ENCODE measurements at regions not wholly inside any gene's neighbourhood (a gene's known extent, or its start where the extent isn't known, plus 50 kb on each side); places are given as distances from the start of the nearest gene placed in this dataset.

- no peaks in the 10 kb centered on the region for H4K20me1 ChIP-seq (ENCODE audit: insufficient read depth)
- no peak overlapping the region for H3K27ac ChIP-seq (ENCODE audit: low read length)
- H3K4me3 ChIP-seq (ENCODE audit: low read length): no peak overlapping the region
- no peaks in the 10 kb centered on the region for H3F3A ChIP-seq (ENCODE audit: insufficient read depth, low read length, poor library complexity, severe bottlenecking)
- H3K4me2 ChIP-seq (ENCODE audit: low read length): no peak overlapping the region
- no peaks in the 10 kb centered on the region for H3K27me3 ChIP-seq (ENCODE audit: insufficient read depth, low read depth, low read length)
- no peaks in the 10 kb centered on the region for H3K79me2 ChIP-seq (replicated peaks; ENCODE audit: insufficient read depth, low read length)
- no peak overlapping the region for H3K9ac ChIP-seq (ENCODE audit: low read length)
- H3K9me3 ChIP-seq (ENCODE audit: low read length): no peaks in the 10 kb centered on the region
- no peaks in the 10 kb centered on the region for H3K9me2 ChIP-seq (ENCODE audit: insufficient read depth, low read length)
- H3K36me3 ChIP-seq (ENCODE audit: insufficient read depth, low read length): no peaks in the 10 kb centered on the region
- no peak for TF ChIP-seq TAF1 (IDR thresholded peaks at IDR 0.05; ENCODE audit: low read depth)
- TF ChIP-seq SMC3 (conservative IDR thresholded peaks at IDR 0.05; ENCODE audit: poor library complexity): no peak
- H2AFZ ChIP-seq (ENCODE audit: low read depth, low read length): no peak overlapping the region
Measured at GRCh38 chr12:89976866-89977265, 268.2 kb upstream of the ATP2B1 start.

DNA sequence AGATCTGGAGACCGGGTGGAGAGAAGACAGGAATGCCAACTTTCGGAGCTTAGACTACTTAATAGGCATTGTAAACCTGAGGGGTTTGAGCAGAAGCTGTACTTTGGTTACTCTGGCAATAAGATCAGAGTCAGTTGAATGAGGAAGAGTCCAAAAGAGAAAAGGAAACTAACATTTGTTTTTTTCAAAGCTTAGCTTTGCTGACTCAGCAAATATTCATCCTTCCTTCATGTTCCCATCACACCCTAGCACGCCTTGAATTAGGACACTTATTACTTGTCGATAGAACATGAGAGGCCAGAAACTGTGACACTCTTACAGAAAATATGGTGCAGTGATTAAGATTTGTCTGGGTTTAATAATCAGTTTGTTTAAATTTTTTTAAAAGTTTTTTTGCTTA is 266.9 kb upstream of the ATP2B1 start:
- Histone ChIP-seq H3K9ac (ENCODE audit: low read length) (no peak overlapping the region), H3K9me2 (ENCODE audit: insufficient read depth, low read length) (no peaks in the 10 kb centered on the region), H3K27me3 (ENCODE audit: insufficient read depth, low read depth, low read length) (no peaks in the 10 kb centered on the region), H3K4me2 (ENCODE audit: low read length) (no peak overlapping the region), H3K36me3 (ENCODE audit: insufficient read depth, low read length) (no peaks in the 10 kb centered on the region), H3K9me3 (ENCODE audit: low read length) (no peaks in the 10 kb centered on the region), H3K4me3 (ENCODE audit: low read length) (no peak overlapping the region), H2AFZ (ENCODE audit: low read depth, low read length) (no peak overlapping the region), H3K79me2 (replicated peaks; ENCODE audit: insufficient read depth, low read length) (no peaks in the 10 kb centered on the region), H3F3A (ENCODE audit: insufficient read depth, low read length, poor library complexity, severe bottlenecking) (no peaks in the 10 kb centered on the region), H4K20me1 (ENCODE audit: insufficient read depth) (no peaks in the 10 kb centered on the region), H3K27ac (ENCODE audit: low read length) (no peak overlapping the region)
- no peak for TF ChIP-seq SMC3 (conservative IDR thresholded peaks at IDR 0.05; ENCODE audit: poor library complexity)

DNA sequence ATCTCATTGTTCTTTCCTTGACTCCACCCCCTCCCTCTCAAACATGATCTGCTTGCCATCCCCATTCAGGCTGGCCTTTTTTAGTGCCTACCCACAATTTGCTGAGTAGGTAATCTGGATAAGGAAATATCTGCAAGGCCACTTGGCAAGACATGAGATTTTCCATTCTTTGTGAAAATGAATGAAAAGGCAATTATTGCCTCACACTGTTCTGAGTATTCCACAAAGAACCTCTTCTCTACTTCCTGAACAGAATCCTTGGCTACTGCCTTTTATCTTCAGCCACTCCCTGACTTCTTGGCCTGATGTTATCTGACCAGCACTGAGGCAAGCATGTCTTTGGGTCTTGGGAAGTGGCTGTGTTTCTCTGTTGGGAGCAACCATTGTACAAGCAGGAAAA is 263.2 kb upstream of the ATP2B1 start:
- TF ChIP-seq, protein P1, sequence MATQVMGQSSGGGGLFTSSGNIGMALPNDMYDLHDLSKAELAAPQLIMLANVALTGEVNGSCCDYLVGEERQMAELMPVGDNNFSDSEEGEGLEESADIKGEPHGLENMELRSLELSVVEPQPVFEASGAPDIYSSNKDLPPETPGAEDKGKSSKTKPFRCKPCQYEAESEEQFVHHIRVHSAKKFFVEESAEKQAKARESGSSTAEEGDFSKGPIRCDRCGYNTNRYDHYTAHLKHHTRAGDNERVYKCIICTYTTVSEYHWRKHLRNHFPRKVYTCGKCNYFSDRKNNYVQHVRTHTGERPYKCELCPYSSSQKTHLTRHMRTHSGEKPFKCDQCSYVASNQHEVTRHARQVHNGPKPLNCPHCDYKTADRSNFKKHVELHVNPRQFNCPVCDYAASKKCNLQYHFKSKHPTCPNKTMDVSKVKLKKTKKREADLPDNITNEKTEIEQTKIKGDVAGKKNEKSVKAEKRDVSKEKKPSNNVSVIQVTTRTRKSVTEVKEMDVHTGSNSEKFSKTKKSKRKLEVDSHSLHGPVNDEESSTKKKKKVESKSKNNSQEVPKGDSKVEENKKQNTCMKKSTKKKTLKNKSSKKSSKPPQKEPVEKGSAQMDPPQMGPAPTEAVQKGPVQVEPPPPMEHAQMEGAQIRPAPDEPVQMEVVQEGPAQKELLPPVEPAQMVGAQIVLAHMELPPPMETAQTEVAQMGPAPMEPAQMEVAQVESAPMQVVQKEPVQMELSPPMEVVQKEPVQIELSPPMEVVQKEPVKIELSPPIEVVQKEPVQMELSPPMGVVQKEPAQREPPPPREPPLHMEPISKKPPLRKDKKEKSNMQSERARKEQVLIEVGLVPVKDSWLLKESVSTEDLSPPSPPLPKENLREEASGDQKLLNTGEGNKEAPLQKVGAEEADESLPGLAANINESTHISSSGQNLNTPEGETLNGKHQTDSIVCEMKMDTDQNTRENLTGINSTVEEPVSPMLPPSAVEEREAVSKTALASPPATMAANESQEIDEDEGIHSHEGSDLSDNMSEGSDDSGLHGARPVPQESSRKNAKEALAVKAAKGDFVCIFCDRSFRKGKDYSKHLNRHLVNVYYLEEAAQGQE (IDR thresholded peaks at IDR 0.05; ENCODE audit: borderline replicate concordance): no peak
- TF ChIP-seq EZH2 (IDR thresholded peaks at IDR 0.05; ENCODE audit: borderline replicate concordance, insufficient read depth, low read length, poor library complexity, severe bottlenecking) (no peak), POLR2AphosphoS5 (IDR thresholded peaks at IDR 0.05) (no peak), RAD21 (conservative IDR thresholded peaks at IDR 0.05) (no peak), SMC3 (conservative IDR thresholded peaks at IDR 0.05; ENCODE audit: poor library complexity) (no peak), TAF1 (IDR thresholded peaks at IDR 0.05; ENCODE audit: low read depth) (no peak), MXI1 (conservative IDR thresholded peaks at IDR 0.05; ENCODE audit: poor library complexity, severe bottlenecking) (no peak), EP300 (conservative IDR thresholded peaks at IDR 0.05; ENCODE audit: poor library complexity, severe bottlenecking) (no peak)
- TF ChIP-seq, protein P2, sequence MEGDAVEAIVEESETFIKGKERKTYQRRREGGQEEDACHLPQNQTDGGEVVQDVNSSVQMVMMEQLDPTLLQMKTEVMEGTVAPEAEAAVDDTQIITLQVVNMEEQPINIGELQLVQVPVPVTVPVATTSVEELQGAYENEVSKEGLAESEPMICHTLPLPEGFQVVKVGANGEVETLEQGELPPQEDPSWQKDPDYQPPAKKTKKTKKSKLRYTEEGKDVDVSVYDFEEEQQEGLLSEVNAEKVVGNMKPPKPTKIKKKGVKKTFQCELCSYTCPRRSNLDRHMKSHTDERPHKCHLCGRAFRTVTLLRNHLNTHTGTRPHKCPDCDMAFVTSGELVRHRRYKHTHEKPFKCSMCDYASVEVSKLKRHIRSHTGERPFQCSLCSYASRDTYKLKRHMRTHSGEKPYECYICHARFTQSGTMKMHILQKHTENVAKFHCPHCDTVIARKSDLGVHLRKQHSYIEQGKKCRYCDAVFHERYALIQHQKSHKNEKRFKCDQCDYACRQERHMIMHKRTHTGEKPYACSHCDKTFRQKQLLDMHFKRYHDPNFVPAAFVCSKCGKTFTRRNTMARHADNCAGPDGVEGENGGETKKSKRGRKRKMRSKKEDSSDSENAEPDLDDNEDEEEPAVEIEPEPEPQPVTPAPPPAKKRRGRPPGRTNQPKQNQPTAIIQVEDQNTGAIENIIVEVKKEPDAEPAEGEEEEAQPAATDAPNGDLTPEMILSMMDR (IDR thresholded peaks at IDR 0.05; ENCODE audit: poor library complexity, severe bottlenecking): no peak

More for the DNA sequence above, 263.2 kb upstream of the ATP2B1 start:
- Histone ChIP-seq H2AFZ (ENCODE audit: low read depth, low read length) (no peak overlapping the region), H3K27ac (ENCODE audit: low read length) (no peak overlapping the region), H3K27me3 (ENCODE audit: insufficient read depth, low read depth, low read length) (no peaks in the 10 kb centered on the region), H3K9me3 (ENCODE audit: low read length) (no peaks in the 10 kb centered on the region), H3K4me2 (ENCODE audit: low read length) (no peak overlapping the region), H3K36me3 (ENCODE audit: insufficient read depth, low read length) (no peaks in the 10 kb centered on the region), H3K4me3 (ENCODE audit: low read length) (no peak overlapping the region), H4K20me1 (ENCODE audit: insufficient read depth) (no peaks in the 10 kb centered on the region), H3K9ac (ENCODE audit: low read length) (no peak overlapping the region), H3K79me2 (replicated peaks; ENCODE audit: insufficient read depth, low read length) (no peaks in the 10 kb centered on the region), H3K9me2 (ENCODE audit: insufficient read depth, low read length) (no peaks in the 10 kb centered on the region), H3F3A (ENCODE audit: insufficient read depth, low read length, poor library complexity, severe bottlenecking) (no peaks in the 10 kb centered on the region)

All from neural cell (in vitro differentiated cells).